RWPE1 (cell line): ENCODE measurements at regions not wholly inside any gene's neighbourhood (a gene's known extent, or its start where the extent isn't known, plus 50 kb on each side); places are given as distances from the start of the nearest gene placed in this dataset.

Source experiments
- CTCF ChIA-PET: fragments of 350-600 bp; sonication (Branson Sonifier 250); formaldehyde crosslinking; extraction: SDS; loops from one replicate; lab custom pipeline; 2021; lab: Yijun Ruan, JAX
- POLR2A ChIA-PET: fragments of 400-600 bp; formaldehyde crosslinking; extraction: SDS; loops from one replicate; lab custom pipeline; 2020; ENCODE audit warnings: antibody characterized with exemption; ENCODE audit not compliant: low non-redundant PET; lab: Yijun Ruan, JAX
- DNase-seq: peaks from one replicate; pipeline ENCODE4 v3.0.0; 2012; ENCODE audit warnings: low spot score
- H3K27ac ChIP-seq: fragments of 450-650 bp; 2 replicates; pipeline ENCODE4 v1.5.1; 2017
- CTCF ChIP-seq: fragments of 450-650 bp; conservative IDR thresholded peaks from 2 replicates; pipeline ENCODE4 v1.5.1; 2017; ENCODE audit warnings: low read depth, mild to moderate bottlenecking

GRCh38 chr2:117700471-117700870, 114.0 kb upstream of the DDX18 start:
- POLR2A ChIA-PET: no interaction called here
- CTCF ChIA-PET: no interaction called here
- H3K27ac ChIP-seq: no peak overlapping the region
- no peak for TF ChIP-seq CTCF
- DNase-seq: no peak

DNA sequence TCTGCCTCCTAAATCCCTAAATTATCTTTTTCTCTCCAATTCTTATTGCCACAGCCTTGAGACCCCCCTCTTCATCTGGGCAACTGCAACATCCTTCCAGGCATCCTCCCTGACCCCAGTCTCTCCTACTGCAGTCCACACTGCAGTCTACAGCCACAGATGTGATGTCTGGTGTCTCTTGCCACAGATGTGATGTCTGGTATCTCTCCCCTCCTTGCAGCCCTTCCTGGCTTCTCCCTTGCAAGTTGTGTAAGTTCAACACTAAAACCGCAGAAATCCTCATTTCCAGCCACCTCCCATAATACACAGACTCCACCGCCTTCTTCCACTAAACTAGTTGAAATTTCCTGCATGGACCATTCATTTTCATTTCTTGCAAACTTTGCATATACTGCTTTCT, 113.1 kb upstream of the DDX18 start:
- TF ChIP-seq CTCF: no peak
- DNase-seq: no peak
- ChIA-PET POLR2A (no interaction called here), CTCF (no interaction called here)
- H3K27ac ChIP-seq: no peak overlapping the region

- no peak for DNase-seq
- ChIA-PET CTCF (interaction anchor here (0.6 kb wide), 1 partner anchor 10 kb away, joined by 3 read pairs; no protein-coding TSS in a partner anchor), POLR2A (no interaction called here)
- no peak for TF ChIP-seq CTCF
- no peak overlapping the region for H3K27ac ChIP-seq
Observed at GRCh38 chr2:117702098-117702497, 112.4 kb upstream of the DDX18 start.

- ChIA-PET POLR2A (no interaction called here), CTCF (no interaction called here)
- no peak overlapping the region for H3K27ac ChIP-seq
Observed at GRCh38 chr2:117703858-117704257, 110.6 kb upstream of the DDX18 start.

GRCh38 chr2:117704818-117705217, 109.7 kb upstream of the DDX18 start:
- POLR2A ChIA-PET: no interaction called here
- TF ChIP-seq CTCF: no peak
- no peak overlapping the region for H3K27ac ChIP-seq
- CTCF ChIA-PET: interaction anchor here (0.6 kb wide), 2 partner anchors 13 to 810 kb away, joined by 3 to 4 read pairs; no protein-coding TSS in a partner anchor
- no peak for DNase-seq

More at GRCh38 chr2:117703858-117704257, 110.6 kb upstream of the DDX18 start:
- TF ChIP-seq CTCF: no peak
- DNase-seq: no peak

DNA sequence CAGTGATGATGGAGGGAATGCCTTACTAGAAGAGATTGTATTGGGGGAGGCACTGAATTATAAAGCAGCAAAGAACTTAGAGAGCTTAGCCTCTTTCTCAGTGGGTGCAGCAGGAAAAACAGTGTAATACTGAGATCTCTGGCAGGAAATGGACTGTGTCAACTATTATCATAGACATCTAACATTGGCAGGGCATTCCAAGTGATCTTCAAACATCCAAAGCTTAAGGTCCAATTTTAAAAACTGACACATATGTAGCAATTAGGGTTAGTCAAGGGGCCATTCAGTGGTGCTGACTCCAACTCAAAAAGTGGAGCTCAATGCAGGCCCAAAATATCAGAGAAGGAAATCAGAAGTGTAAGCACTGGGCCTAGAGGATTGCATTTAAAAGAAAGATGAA, 106.6 kb upstream of the DDX18 start:
- TF ChIP-seq CTCF: no peak
- no peak for DNase-seq
- ChIA-PET CTCF (interaction anchor here (0.6 kb wide), 1 partner anchor 1591 kb away, joined by 3 read pairs; no protein-coding TSS in a partner anchor), POLR2A (no interaction called here)
- H3K27ac ChIP-seq: no peak overlapping the region

GRCh38 chr2:117712684-117713083, 101.8 kb upstream of the DDX18 start:
- no peak for DNase-seq
- ChIA-PET POLR2A (no interaction called here), CTCF (interaction anchor here (0.6 kb wide), 1 partner anchor 11 kb away, joined by 3 read pairs; no protein-coding TSS in a partner anchor)
- TF ChIP-seq CTCF: no peak
- no peak overlapping the region for H3K27ac ChIP-seq
